GM23338 (cell line): ENCODE measurements at regions not wholly inside any gene's neighbourhood (a gene's known extent, or its start where the extent isn't known, plus 50 kb on each side); places are given as distances from the start of the nearest gene placed in this dataset.

Experiments
- ATAC-seq: fragments of 200-7000 bp; cut with Tn5 transposase; 3 replicates; pipeline ENCODE4 v1.9.1; 2020
- DNase-seq: peaks from one replicate; pipeline ENCODE4 v3.0.0-alpha.2; 2015; ENCODE audit warnings: low spot score
- H2AFZ ChIP-seq: fragments of 200-600 bp; sonication (generic); 2 replicates; pipeline ENCODE4 v1.8.0; 2016; ENCODE audit warnings: antibody characterized with exemption, mild to moderate bottlenecking, moderate library complexity
- H3F3A ChIP-seq: fragments of 200-600 bp; sonication (generic); replicated peaks from 2 replicates; pipeline ENCODE4 v1.8.0; 2017; ENCODE audit warnings: antibody characterized with exemption, mixed run types, low read depth
- H3K27ac ChIP-seq: fragments of 200-600 bp; sonication (generic); 2 replicates; pipeline ENCODE4 v1.6.1; 2016; ENCODE audit warnings: low read depth
- H3K27me3 ChIP-seq: fragments of 200-600 bp; sonication (generic); 2 replicates; pipeline ENCODE4 v1.8.0; 2016; ENCODE audit warnings: mild to moderate bottlenecking, mixed run types, moderate library complexity; ENCODE audit not compliant: insufficient read depth
- H3K36me3 ChIP-seq: fragments of 200-600 bp; sonication (generic); 2 replicates; pipeline ENCODE4 v1.8.0; 2016; ENCODE audit warnings: mild to moderate bottlenecking; ENCODE audit not compliant: insufficient read depth
- H3K4me1 ChIP-seq: fragments of 200-600 bp; sonication (generic); 2 replicates; pipeline ENCODE4 v1.8.0; 2016; ENCODE audit warnings: mild to moderate bottlenecking, moderate library complexity; ENCODE audit not compliant: insufficient read depth
- H3K4me2 ChIP-seq: fragments of 200-600 bp; sonication (generic); 2 replicates; pipeline ENCODE4 v1.7.1; 2017; ENCODE audit warnings: mixed run types
- H3K4me3 ChIP-seq: fragments of 200-600 bp; sonication (generic); 2 replicates; pipeline ENCODE4 v1.6.1; 2016; ENCODE audit warnings: mixed run types
- H3K79me2 ChIP-seq: fragments of 200-600 bp; sonication (generic); replicated peaks from 2 replicates; pipeline ENCODE4 v1.8.0; 2017; ENCODE audit warnings: mild to moderate bottlenecking; ENCODE audit not compliant: insufficient read depth
- H3K9me2 ChIP-seq: fragments of 200-600 bp; sonication (generic); 2 replicates; pipeline ENCODE4 v1.8.0; 2017; ENCODE audit not compliant: insufficient read depth
- H4K20me1 ChIP-seq: fragments of 200-600 bp; sonication (generic); replicated peaks from 2 replicates; pipeline ENCODE4 v1.8.0; 2017; ENCODE audit warnings: mild to moderate bottlenecking; ENCODE audit not compliant: insufficient read depth
- H3K27ac Mint-ChIP-seq: 2 replicates; pipeline ENCODE4 v1.8.0; 2020; ENCODE audit warnings: inconsistent platforms, mild to moderate bottlenecking, moderate library complexity, mixed read lengths
- H3K27me3 Mint-ChIP-seq: 3 replicates; pipeline ENCODE4 v1.8.0; 2022; ENCODE audit warnings: low read depth, mild to moderate bottlenecking, moderate library complexity, mixed read lengths, inconsistent platforms; ENCODE audit not compliant: insufficient read depth, poor library complexity
- H3K36me3 Mint-ChIP-seq: 3 replicates; pipeline ENCODE4 v1.8.0; 2021; ENCODE audit warnings: low read depth, mild to moderate bottlenecking, inconsistent platforms, moderate library complexity, mixed read lengths
- H3K4me1 Mint-ChIP-seq: 3 replicates; pipeline ENCODE4 v1.8.0; 2020; ENCODE audit warnings: mild to moderate bottlenecking, inconsistent platforms, mixed read lengths
- H3K4me3 Mint-ChIP-seq: 3 replicates; pipeline ENCODE4 v1.8.0; 2021; ENCODE audit warnings: moderate library complexity, mild to moderate bottlenecking, inconsistent platforms, mixed read lengths
- H3K9me3 Mint-ChIP-seq: 3 replicates; pipeline ENCODE4 v1.8.0; 2020; ENCODE audit warnings: moderate library complexity, mild to moderate bottlenecking, inconsistent platforms, mixed read lengths
- EZH2 ChIP-seq: fragments of 200-600 bp; sonication (generic); IDR thresholded peaks from one replicate; pipeline ENCODE4 v1.8.0; 2017; ENCODE audit warnings: antibody characterized with exemption, mild to moderate bottlenecking, low read depth; ENCODE audit not compliant: unreplicated experiment
- EZH2phosphoT487 ChIP-seq: fragments of 200-600 bp; sonication (generic); IDR thresholded peaks from one replicate; pipeline ENCODE4 v1.8.1; 2018; ENCODE audit warnings: antibody characterized with exemption; ENCODE audit not compliant: unreplicated experiment
- JUNB ChIP-seq: IDR thresholded peaks from one replicate; pipeline ENCODE4 v1.6.1; 2016; ENCODE audit warnings: antibody characterized with exemption; ENCODE audit not compliant: unreplicated experiment
- NANOG ChIP-seq: IDR thresholded peaks from 2 replicates; pipeline ENCODE4 v1.6.1; 2016; ENCODE audit warnings: antibody characterized with exemption, borderline replicate concordance
- REST ChIP-seq: IDR thresholded peaks from one replicate; pipeline ENCODE4 v1.6.1; 2018; ENCODE audit warnings: antibody characterized with exemption; ENCODE audit not compliant: unreplicated experiment
- STAT1 ChIP-seq: IDR thresholded peaks from one replicate; pipeline ENCODE4 v1.6.1; 2016; ENCODE audit warnings: antibody characterized with exemption; ENCODE audit not compliant: unreplicated experiment
- ZNF114 ChIP-seq: fragments of 250-450 bp; sonication (Bioruptor Pico); IDR thresholded peaks from 2 replicates; pipeline ENCODE4 v1.5.0; 2020; ENCODE audit warnings: mild to moderate bottlenecking, moderate library complexity
- ZNF331 ChIP-seq: fragments of 250-450 bp; sonication (Bioruptor Pico); IDR thresholded peaks from 2 replicates; pipeline ENCODE4 v1.5.0; 2020; ENCODE audit warnings: low read depth, mild to moderate bottlenecking, moderate library complexity
- TF ChIP-seq, protein P1 (sequence below), 2 experiments: fragments of 200-600 bp in 1 of 2; sonication (generic) in 1 of 2; conservative IDR thresholded peaks; 2 replicates each; pipeline versions ENCODE4 v1.5.1 to v1.6.1; 2016 to 2017; ENCODE audit warnings: antibody characterized with exemption in 2 of 2, low read depth in 2 of 2, mild to moderate bottlenecking in 2 of 2, moderate library complexity in 1 of 2
- TF ChIP-seq, protein P2 (sequence below): fragments of 250-450 bp; sonication (Bioruptor Pico); IDR thresholded peaks from 2 replicates; pipeline ENCODE4 v1.5.0; 2020; ENCODE audit warnings: mild to moderate bottlenecking, moderate library complexity

DNA sequence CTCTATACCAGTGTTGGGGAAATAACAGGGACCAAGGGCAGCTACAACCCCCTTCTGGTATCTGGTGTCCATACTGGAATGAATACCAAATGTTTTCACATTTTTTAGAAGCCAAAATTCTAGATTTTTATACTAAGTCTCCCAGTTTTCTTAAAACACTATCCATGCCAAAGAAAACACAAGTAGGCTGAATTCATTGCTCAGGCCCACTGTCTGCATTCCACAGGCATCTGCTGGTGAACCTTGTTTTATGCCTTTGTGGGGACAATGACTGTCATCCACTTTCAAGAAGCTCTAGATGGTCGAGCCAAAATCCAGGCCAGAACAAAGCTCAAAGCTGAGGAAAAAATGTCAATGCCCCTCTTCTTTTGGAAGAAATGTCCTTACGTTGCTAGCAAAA is 213.4 kb upstream of the RASGEF1B start (continued):
- TF ChIP-seq EZH2phosphoT487, result no peak
- no peak for TF ChIP-seq ZNF114 (CRISPR knock-in tag)
- TF ChIP-seq, protein P1, sequence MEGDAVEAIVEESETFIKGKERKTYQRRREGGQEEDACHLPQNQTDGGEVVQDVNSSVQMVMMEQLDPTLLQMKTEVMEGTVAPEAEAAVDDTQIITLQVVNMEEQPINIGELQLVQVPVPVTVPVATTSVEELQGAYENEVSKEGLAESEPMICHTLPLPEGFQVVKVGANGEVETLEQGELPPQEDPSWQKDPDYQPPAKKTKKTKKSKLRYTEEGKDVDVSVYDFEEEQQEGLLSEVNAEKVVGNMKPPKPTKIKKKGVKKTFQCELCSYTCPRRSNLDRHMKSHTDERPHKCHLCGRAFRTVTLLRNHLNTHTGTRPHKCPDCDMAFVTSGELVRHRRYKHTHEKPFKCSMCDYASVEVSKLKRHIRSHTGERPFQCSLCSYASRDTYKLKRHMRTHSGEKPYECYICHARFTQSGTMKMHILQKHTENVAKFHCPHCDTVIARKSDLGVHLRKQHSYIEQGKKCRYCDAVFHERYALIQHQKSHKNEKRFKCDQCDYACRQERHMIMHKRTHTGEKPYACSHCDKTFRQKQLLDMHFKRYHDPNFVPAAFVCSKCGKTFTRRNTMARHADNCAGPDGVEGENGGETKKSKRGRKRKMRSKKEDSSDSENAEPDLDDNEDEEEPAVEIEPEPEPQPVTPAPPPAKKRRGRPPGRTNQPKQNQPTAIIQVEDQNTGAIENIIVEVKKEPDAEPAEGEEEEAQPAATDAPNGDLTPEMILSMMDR (conservative IDR thresholded peaks at IDR 0.05; ENCODE audit: low read depth in 2 of 2), result no peak
- no peak for TF ChIP-seq REST

GRCh38 chr4:81684352-81684751 is 212.6 kb upstream of the RASGEF1B start:
- Histone ChIP-seq H3K4me3 (no peak overlapping the region), H3F3A (no peaks in the 10 kb centered on the region), H3K27ac (no peak overlapping the region), H3K36me3 (no peaks in the 10 kb centered on the region), H3K4me2 (no peak overlapping the region), H3K27me3 (no peaks in the 10 kb centered on the region), H2AFZ (no peak overlapping the region), H3K4me1 (no peaks in the 10 kb centered on the region; the same call in 1 of the 2 replicates), H3K79me2 (no peaks in the 10 kb centered on the region), H3K9me2 (no peaks in the 10 kb centered on the region), H4K20me1 (no peaks in the 10 kb centered on the region)
- H3K27me3 Mint-ChIP-seq, result no peaks in the 10 kb centered on the region
- ATAC-seq (no peak), DNase-seq (no peak)
- H3K4me1 Mint-ChIP-seq, result peaks cover 16% of the 10 kb centered on the region; the same call in 2 of the 3 replicates
- no peaks in the 10 kb centered on the region for H3K36me3 Mint-ChIP-seq
- H3K27ac Mint-ChIP-seq, result no peak overlapping the region
- no peak overlapping the region for H3K4me3 Mint-ChIP-seq
- no peaks in the 10 kb centered on the region for H3K9me3 Mint-ChIP-seq
- TF ChIP-seq, protein P1 (conservative IDR thresholded peaks at IDR 0.05; ENCODE audit: low read depth in 2 of 2), result no peak
- TF ChIP-seq NANOG, result no peak
- no peak for TF ChIP-seq ZNF331
- TF ChIP-seq, protein P2, sequence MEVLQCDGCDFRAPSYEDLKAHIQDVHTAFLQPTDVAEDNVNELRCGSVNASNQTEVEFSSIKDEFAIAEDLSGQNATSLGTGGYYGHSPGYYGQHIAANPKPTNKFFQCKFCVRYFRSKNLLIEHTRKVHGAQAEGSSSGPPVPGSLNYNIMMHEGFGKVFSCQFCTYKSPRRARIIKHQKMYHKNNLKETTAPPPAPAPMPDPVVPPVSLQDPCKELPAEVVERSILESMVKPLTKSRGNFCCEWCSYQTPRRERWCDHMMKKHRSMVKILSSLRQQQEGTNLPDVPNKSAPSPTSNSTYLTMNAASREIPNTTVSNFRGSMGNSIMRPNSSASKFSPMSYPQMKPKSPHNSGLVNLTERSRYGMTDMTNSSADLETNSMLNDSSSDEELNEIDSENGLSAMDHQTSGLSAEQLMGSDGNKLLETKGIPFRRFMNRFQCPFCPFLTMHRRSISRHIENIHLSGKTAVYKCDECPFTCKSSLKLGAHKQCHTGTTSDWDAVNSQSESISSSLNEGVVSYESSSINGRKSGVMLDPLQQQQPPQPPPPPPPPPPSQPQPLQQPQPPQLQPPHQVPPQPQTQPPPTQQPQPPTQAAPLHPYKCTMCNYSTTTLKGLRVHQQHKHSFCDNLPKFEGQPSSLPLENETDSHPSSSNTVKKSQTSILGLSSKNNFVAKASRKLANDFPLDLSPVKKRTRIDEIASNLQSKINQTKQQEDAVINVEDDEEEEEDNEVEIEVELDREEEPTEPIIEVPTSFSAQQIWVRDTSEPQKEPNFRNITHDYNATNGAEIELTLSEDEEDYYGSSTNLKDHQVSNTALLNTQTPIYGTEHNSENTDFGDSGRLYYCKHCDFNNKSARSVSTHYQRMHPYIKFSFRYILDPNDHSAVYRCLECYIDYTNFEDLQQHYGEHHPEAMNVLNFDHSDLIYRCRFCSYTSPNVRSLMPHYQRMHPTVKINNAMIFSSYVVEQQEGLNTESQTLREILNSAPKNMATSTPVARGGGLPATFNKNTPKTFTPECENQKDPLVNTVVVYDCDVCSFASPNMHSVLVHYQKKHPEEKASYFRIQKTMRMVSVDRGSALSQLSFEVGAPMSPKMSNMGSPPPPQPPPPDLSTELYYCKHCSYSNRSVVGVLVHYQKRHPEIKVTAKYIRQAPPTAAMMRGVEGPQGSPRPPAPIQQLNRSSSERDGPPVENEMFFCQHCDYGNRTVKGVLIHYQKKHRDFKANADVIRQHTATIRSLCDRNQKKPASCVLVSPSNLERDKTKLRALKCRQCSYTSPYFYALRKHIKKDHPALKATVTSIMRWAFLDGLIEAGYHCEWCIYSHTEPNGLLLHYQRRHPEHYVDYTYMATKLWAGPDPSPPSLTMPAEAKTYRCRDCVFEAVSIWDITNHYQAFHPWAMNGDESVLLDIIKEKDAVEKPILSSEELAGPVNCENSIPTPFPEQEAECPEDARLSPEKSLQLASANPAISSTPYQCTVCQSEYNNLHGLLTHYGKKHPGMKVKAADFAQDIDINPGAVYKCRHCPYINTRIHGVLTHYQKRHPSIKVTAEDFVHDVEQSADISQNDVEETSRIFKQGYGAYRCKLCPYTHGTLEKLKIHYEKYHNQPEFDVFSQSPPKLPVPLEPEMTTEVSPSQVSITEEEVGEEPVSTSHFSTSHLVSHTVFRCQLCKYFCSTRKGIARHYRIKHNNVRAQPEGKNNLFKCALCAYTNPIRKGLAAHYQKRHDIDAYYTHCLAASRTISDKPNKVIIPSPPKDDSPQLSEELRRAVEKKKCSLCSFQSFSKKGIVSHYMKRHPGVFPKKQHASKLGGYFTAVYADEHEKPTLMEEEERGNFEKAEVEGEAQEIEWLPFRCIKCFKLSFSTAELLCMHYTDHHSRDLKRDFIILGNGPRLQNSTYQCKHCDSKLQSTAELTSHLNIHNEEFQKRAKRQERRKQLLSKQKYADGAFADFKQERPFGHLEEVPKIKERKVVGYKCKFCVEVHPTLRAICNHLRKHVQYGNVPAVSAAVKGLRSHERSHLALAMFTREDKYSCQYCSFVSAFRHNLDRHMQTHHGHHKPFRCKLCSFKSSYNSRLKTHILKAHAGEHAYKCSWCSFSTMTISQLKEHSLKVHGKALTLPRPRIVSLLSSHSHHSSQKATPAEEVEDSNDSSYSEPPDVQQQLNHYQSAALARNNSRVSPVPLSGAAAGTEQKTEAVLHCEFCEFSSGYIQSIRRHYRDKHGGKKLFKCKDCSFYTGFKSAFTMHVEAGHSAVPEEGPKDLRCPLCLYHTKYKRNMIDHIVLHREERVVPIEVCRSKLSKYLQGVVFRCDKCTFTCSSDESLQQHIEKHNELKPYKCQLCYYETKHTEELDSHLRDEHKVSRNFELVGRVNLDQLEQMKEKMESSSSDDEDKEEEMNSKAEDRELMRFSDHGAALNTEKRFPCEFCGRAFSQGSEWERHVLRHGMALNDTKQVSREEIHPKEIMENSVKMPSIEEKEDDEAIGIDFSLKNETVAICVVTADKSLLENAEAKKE (CRISPR knock-in tag), result no peak
- TF ChIP-seq ZNF114 (CRISPR knock-in tag), result no peak
- no peak for TF ChIP-seq EZH2phosphoT487
- TF ChIP-seq EZH2, result no peak
- no peak for TF ChIP-seq STAT1
- TF ChIP-seq JUNB, result no peak
